ENCODE measurements at regions not wholly inside any gene's neighbourhood (a gene's known extent, or its start where the extent isn't known, plus 50 kb on each side); places are given as distances from the start of the nearest gene placed in this dataset.

DNA sequence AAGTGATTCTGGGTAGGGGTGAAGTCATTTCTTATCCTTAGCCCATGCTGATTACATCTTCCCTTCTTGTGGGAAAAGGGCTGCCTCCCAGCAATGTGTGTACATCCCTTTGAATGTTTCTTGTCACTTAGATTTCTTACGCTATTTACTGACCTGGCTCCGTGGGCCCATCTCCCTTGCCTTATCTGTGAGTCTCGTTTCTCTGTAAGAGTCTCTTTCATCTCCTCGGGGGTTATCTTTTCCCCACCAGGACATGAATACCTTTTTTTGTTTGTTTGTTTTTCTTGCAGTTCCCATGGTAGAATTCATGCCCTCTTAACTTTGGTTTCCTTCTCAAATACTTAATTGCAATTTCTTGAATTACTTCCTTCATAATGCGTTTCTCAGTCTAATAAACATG, 107.7 kb downstream of the BAMBI start:
- H4K20me1 ChIP-seq (ENCODE audit: control insufficient read depth, insufficient read depth), result no peaks in the 10 kb centered on the region
- no peaks in the 10 kb centered on the region for H3K36me3 ChIP-seq (ENCODE audit: control insufficient read depth in 2 of 2, insufficient read depth in 2 of 2, low read length in 1 of 2)
- H3K4me1 ChIP-seq (ENCODE audit: control insufficient read depth, insufficient read depth, low read length), result no peaks in the 10 kb centered on the region
- CTCF ChIA-PET, result no interaction called here
- BruUV-seq (replicated peaks), result no TSS peak
- POLR2A ChIA-PET, result no interaction called here
- no peak overlapping the region for H3K4me3 ChIP-seq
- no peak overlapping the region for H2AFZ ChIP-seq (ENCODE audit: control insufficient read depth, low read depth, low read length)
- H3K9me3 ChIP-seq (replicated peaks; ENCODE audit: control insufficient read depth, insufficient read depth, low read length), result no peaks in the 10 kb centered on the region
- TF ChIP-seq MTA3 (IDR thresholded peaks at IDR 0.05; ENCODE audit: borderline replicate concordance, low read length) (no peak), POU2F2 (IDR thresholded peaks at IDR 0.05; ENCODE audit: borderline replicate concordance, low read depth, low read length) (no peak), EZH2 (IDR thresholded peaks at IDR 0.05; ENCODE audit: borderline replicate concordance, control insufficient read depth, low read depth, low read length) (no peak), BRCA1 (IDR thresholded peaks at IDR 0.05; ENCODE audit: low read depth, low read length) (no peak), GABPA (IDR thresholded peaks at IDR 0.05; ENCODE audit: low read depth) (no peak), NFIC (IDR thresholded peaks at IDR 0.05; ENCODE audit: low read depth, low read length) (no peak)
- TF ChIP-seq, protein P1, sequence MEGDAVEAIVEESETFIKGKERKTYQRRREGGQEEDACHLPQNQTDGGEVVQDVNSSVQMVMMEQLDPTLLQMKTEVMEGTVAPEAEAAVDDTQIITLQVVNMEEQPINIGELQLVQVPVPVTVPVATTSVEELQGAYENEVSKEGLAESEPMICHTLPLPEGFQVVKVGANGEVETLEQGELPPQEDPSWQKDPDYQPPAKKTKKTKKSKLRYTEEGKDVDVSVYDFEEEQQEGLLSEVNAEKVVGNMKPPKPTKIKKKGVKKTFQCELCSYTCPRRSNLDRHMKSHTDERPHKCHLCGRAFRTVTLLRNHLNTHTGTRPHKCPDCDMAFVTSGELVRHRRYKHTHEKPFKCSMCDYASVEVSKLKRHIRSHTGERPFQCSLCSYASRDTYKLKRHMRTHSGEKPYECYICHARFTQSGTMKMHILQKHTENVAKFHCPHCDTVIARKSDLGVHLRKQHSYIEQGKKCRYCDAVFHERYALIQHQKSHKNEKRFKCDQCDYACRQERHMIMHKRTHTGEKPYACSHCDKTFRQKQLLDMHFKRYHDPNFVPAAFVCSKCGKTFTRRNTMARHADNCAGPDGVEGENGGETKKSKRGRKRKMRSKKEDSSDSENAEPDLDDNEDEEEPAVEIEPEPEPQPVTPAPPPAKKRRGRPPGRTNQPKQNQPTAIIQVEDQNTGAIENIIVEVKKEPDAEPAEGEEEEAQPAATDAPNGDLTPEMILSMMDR (IDR thresholded peaks at IDR 0.05 in 2 of 3, conservative IDR thresholded peaks at IDR 0.05 in 1 of 3; ENCODE audit: control insufficient read depth in 2 of 3, extremely low read depth in 1 of 3, insufficient read depth in 1 of 3, low read depth in 3 of 3, low read length in 3 of 3), result no peak
- H3K27ac ChIP-seq (ENCODE audit: control insufficient read depth, insufficient read depth), result no peak overlapping the region
- no peak overlapping the region for H3K9ac ChIP-seq (ENCODE audit: control insufficient read depth, insufficient read depth, low read length)
- DNase-seq (ENCODE audit: low read depth, low spot score) (no peak), FAIRE-seq (no peak), ATAC-seq (no peak)
- 33% methylated on average over 5 of the region's 5 CpGs for WGBS (ENCODE audit: insufficient coverage, insufficient replicate concordance, low lambda C conversion rate, missing lambda C conversion rate)
- intact Hi-C loops (cut with micrococcal nuclease; ENCODE audit: unreplicated experiment) (no loop called here), in situ Hi-C loops (cut with MboI) (no loop called here)
- H3K27me3 ChIP-seq (replicated peaks in 1 of 2; ENCODE audit: control insufficient read depth in 2 of 2, insufficient read depth in 2 of 2, low read length in 1 of 2), result no peaks in the 10 kb centered on the region
- SMC1A ChIA-PET (ENCODE audit: uncharacterized antibody, unreplicated experiment), result no interaction called here
- RAD21 ChIA-PET (ENCODE audit: unreplicated experiment), result no interaction called here
- no peak overlapping the region for H3K4me2 ChIP-seq (ENCODE audit: control insufficient read depth, insufficient read depth)
- no peaks in the 10 kb centered on the region for H3K79me2 ChIP-seq (ENCODE audit: control insufficient read depth, insufficient read depth, low read length)

- no peaks in the 10 kb centered on the region for H3K9me3 ChIP-seq (replicated peaks; ENCODE audit: control insufficient read depth, insufficient read depth, low read length)
- ATAC-seq, result peak; percentile 51
- no peaks in the 10 kb centered on the region for H3K36me3 ChIP-seq (ENCODE audit: control insufficient read depth in 2 of 2, insufficient read depth in 2 of 2, low read length in 1 of 2)
- 0% methylated on average over 2 of the region's 2 CpGs for WGBS (ENCODE audit: insufficient coverage, insufficient replicate concordance, low lambda C conversion rate, missing lambda C conversion rate)
- H3K4me3 ChIP-seq, result no peak overlapping the region
- no peaks in the 10 kb centered on the region for H3K79me2 ChIP-seq (ENCODE audit: control insufficient read depth, insufficient read depth, low read length)
- H3K4me2 ChIP-seq (ENCODE audit: control insufficient read depth, insufficient read depth), result no peak overlapping the region
- ChIA-PET RAD21 (ENCODE audit: unreplicated experiment) (no interaction called here), POLR2A (no interaction called here), SMC1A (ENCODE audit: uncharacterized antibody, unreplicated experiment) (no interaction called here), CTCF (no interaction called here)
- no peak overlapping the region for H2AFZ ChIP-seq (ENCODE audit: control insufficient read depth, low read depth, low read length)
- in situ Hi-C loops (cut with MboI) (no loop called here), intact Hi-C loops (cut with micrococcal nuclease; ENCODE audit: unreplicated experiment) (no loop called here)
- no peaks in the 10 kb centered on the region for H4K20me1 ChIP-seq (ENCODE audit: control insufficient read depth, insufficient read depth)
- no peak overlapping the region for H3K9ac ChIP-seq (ENCODE audit: control insufficient read depth, insufficient read depth, low read length)
- no peak overlapping the region for H3K27ac ChIP-seq (ENCODE audit: control insufficient read depth, insufficient read depth)
- no TSS peak for BruUV-seq (replicated peaks)
- H3K4me1 ChIP-seq (ENCODE audit: control insufficient read depth, insufficient read depth, low read length), result no peaks in the 10 kb centered on the region
- peak; percentile 4 for DNase-seq (ENCODE audit: low read depth, low spot score)
- no peaks in the 10 kb centered on the region for H3K27me3 ChIP-seq (replicated peaks in 1 of 2; ENCODE audit: control insufficient read depth in 2 of 2, insufficient read depth in 2 of 2, low read length in 1 of 2)
- no peak for FAIRE-seq
- no peak for TF ChIP-seq BACH1 (IDR thresholded peaks at IDR 0.05; ENCODE audit: borderline replicate concordance)
- no peak for TF ChIP-seq POLR2A (IDR thresholded peaks at IDR 0.05; ENCODE audit: low read depth, low read length)
- TF ChIP-seq POLR2AphosphoS5 (IDR thresholded peaks at IDR 0.05; ENCODE audit: low read length), result no peak
- no peak for TF ChIP-seq CREB1 (IDR thresholded peaks at IDR 0.05; ENCODE audit: low read depth)
- no peak for TF ChIP-seq BHLHE40 (IDR thresholded peaks at IDR 0.05; ENCODE audit: borderline replicate concordance in 1 of 2, low read depth in 2 of 2, low read length in 1 of 2)
- TF ChIP-seq SREBF2 (IDR thresholded peaks at IDR 0.05; ENCODE audit: low read length), result no peak
- TF ChIP-seq MEF2B (IDR thresholded peaks at IDR 0.05; ENCODE audit: partially characterized antibody, poor library complexity, severe bottlenecking), result no peak
- no peak for TF ChIP-seq ESRRA (IDR thresholded peaks at IDR 0.05; ENCODE audit: low read length)
- TF ChIP-seq MYC (IDR thresholded peaks at IDR 0.05; ENCODE audit: insufficient read depth, insufficient read length, insufficient replicate concordance, low read length, severe bottlenecking), result no peak
- TF ChIP-seq JUNB (IDR thresholded peaks at IDR 0.05), result no peak
These were observed 110.9 kb downstream of the BAMBI start for GRCh38 chr10:28788252-28788651.

Data from GM12878 (cell line).